GM18508 (cell line): ENCODE measurements at regions not wholly inside any gene's neighbourhood (a gene's known extent, or its start where the extent isn't known, plus 50 kb on each side); places are given as distances from the start of the nearest gene placed in this dataset.
"Not testable (repeated sequence)": the region's sequence is repeated elsewhere in the genome, so short reads cannot be mapped to it uniquely, and the experiment has no call there.

Experiments used
- ATAC-seq: cut with Tn5 transposase; IDR thresholded peaks from one replicate; pipeline ENCODE4 v1.9.1; 2021; ENCODE audit warnings: moderate number of reproducible peaks; ENCODE audit not compliant: insufficient read depth, unreplicated experiment

- ATAC-seq = no peak
Observed at GRCh38 chr3:148510561-148510960, 187.1 kb upstream of the AGTR1 start.

GRCh38 chr3:148512648-148513047, 185.1 kb upstream of the AGTR1 start:
- no peak for ATAC-seq

GRCh38 chr3:148513096-148513543, 184.6 kb upstream of the AGTR1 start:
- ATAC-seq = no peak

GRCh38 chr3:148518520-148518919, 179.2 kb upstream of the AGTR1 start:
- no peak for ATAC-seq

GRCh38 chr3:148525621-148526020, 172.1 kb upstream of the AGTR1 start:
- ATAC-seq = not testable (repeated sequence)

- no peak for ATAC-seq
Observed at GRCh38 chr3:148528024-148528423, 169.7 kb upstream of the AGTR1 start.

GRCh38 chr3:148531836-148532235, 165.9 kb upstream of the AGTR1 start:
- ATAC-seq = no peak

- no peak for ATAC-seq
Observed at GRCh38 chr3:148532326-148532725, 165.4 kb upstream of the AGTR1 start.

- ATAC-seq = no peak
Observed at GRCh38 chr3:148532774-148533173, 164.9 kb upstream of the AGTR1 start.

GRCh38 chr3:148534089-148534988, 163.4 kb upstream of the AGTR1 start:
- no peak for ATAC-seq

GRCh38 chr3:148535001-148535400, 162.7 kb upstream of the AGTR1 start:
- no peak for ATAC-seq

- no peak for ATAC-seq
Observed at GRCh38 chr3:148540266-148540665, 157.4 kb upstream of the AGTR1 start.

GRCh38 chr3:148540851-148541250, 156.9 kb upstream of the AGTR1 start:
- no peak for ATAC-seq

GRCh38 chr3:148546959-148547358, 150.7 kb upstream of the AGTR1 start:
- ATAC-seq = no peak

GRCh38 chr3:148551767-148552260, 145.9 kb upstream of the AGTR1 start:
- no peak for ATAC-seq

- ATAC-seq = no peak
Observed at GRCh38 chr3:148554367-148554766, 143.3 kb upstream of the AGTR1 start.

GRCh38 chr3:148556664-148557063, 141.0 kb upstream of the AGTR1 start:
- no peak for ATAC-seq

GRCh38 chr3:148577579-148577978, 120.1 kb upstream of the AGTR1 start:
- ATAC-seq = not testable (repeated sequence)

GRCh38 chr3:148582126-148582525, 115.6 kb upstream of the AGTR1 start:
- no peak for ATAC-seq

GRCh38 chr3:148583793-148584192, 113.9 kb upstream of the AGTR1 start:
- ATAC-seq = no peak

GRCh38 chr3:148584438-148584837, 113.3 kb upstream of the AGTR1 start:
- no peak for ATAC-seq
